ENCODE measurements at regions not wholly inside any gene's neighbourhood (a gene's known extent, or its start where the extent isn't known, plus 50 kb on each side); places are given as distances from the start of the nearest gene placed in this dataset.
"Not testable (repeated sequence)": the region's sequence is repeated elsewhere in the genome, so short reads cannot be mapped to it uniquely, and the experiment has no call there.

GRCh38 chr3:8154617-8155016 lies 347.0 kb upstream of the LMCD1 start:
- no CpG with 5 or more reads among the region's 3 CpGs for WGBS (ENCODE audit: insufficient coverage, insufficient read length)
- no peaks in the 10 kb centered on the region for H3K27me3 ChIP-seq (ENCODE audit: control insufficient read depth, insufficient read depth, low read length)
- DNase-seq (ENCODE audit: low read depth, low spot score), result no peak

GRCh38 chr3:8156138-8156537 lies 345.5 kb upstream of the LMCD1 start:
- Histone ChIP-seq H3K36me3 (ENCODE audit: control insufficient read depth, insufficient read depth, low read length) (no peaks in the 10 kb centered on the region), H3K9me3 (ENCODE audit: control insufficient read depth, insufficient read depth, low read length) (no peaks in the 10 kb centered on the region), H3K27me3 (ENCODE audit: control insufficient read depth, insufficient read depth, low read length) (no peaks in the 10 kb centered on the region), H3K4me3 (ENCODE audit: low read length) (no peak overlapping the region), H3K27ac (ENCODE audit: low read length) (no peak overlapping the region), H3K4me1 (ENCODE audit: control insufficient read depth, insufficient read depth, low read length) (no peaks in the 10 kb centered on the region)
- no peak for DNase-seq (ENCODE audit: low read depth, low spot score)
- no CpG with 5 or more reads among the region's 6 CpGs for WGBS (ENCODE audit: insufficient coverage, insufficient read length)

More at GRCh38 chr3:8154617-8155016, 347.0 kb upstream of the LMCD1 start:
- no peak overlapping the region for H3K27ac ChIP-seq (ENCODE audit: low read length)
- H3K9me3 ChIP-seq (ENCODE audit: control insufficient read depth, insufficient read depth, low read length), result no peaks in the 10 kb centered on the region
- no peaks in the 10 kb centered on the region for H3K36me3 ChIP-seq (ENCODE audit: control insufficient read depth, insufficient read depth, low read length)
- H3K4me3 ChIP-seq (ENCODE audit: low read length), result no peak overlapping the region
- H3K4me1 ChIP-seq (ENCODE audit: control insufficient read depth, insufficient read depth, low read length), result no peaks in the 10 kb centered on the region

- Histone ChIP-seq H3K27ac (ENCODE audit: low read length) (no peak overlapping the region), H3K27me3 (ENCODE audit: control insufficient read depth, insufficient read depth, low read length) (no peaks in the 10 kb centered on the region), H3K36me3 (ENCODE audit: control insufficient read depth, insufficient read depth, low read length) (no peaks in the 10 kb centered on the region), H3K4me1 (ENCODE audit: control insufficient read depth, insufficient read depth, low read length) (no peaks in the 10 kb centered on the region), H3K9me3 (ENCODE audit: control insufficient read depth, insufficient read depth, low read length) (no peaks in the 10 kb centered on the region), H3K4me3 (ENCODE audit: low read length) (no peak overlapping the region)
- no peak for DNase-seq (ENCODE audit: low read depth, low spot score)
- whole genome bisulfite sequencing (ENCODE audit: insufficient coverage, insufficient read length), result no CpG with 5 or more reads among the region's 2 CpGs
These were observed 344.8 kb upstream of the LMCD1 start for GRCh38 chr3:8156831-8157230.

GRCh38 chr3:8157640-8158039 lies 344.0 kb upstream of the LMCD1 start:
- no CpG with 5 or more reads among the region's 4 CpGs for WGBS (ENCODE audit: insufficient coverage, insufficient read length)
- Histone ChIP-seq H3K27me3 (ENCODE audit: control insufficient read depth, insufficient read depth, low read length) (no peaks in the 10 kb centered on the region), H3K4me3 (ENCODE audit: low read length) (no peak overlapping the region), H3K27ac (ENCODE audit: low read length) (no peak overlapping the region), H3K9me3 (ENCODE audit: control insufficient read depth, insufficient read depth, low read length) (no peaks in the 10 kb centered on the region), H3K4me1 (ENCODE audit: control insufficient read depth, insufficient read depth, low read length) (no peaks in the 10 kb centered on the region), H3K36me3 (ENCODE audit: control insufficient read depth, insufficient read depth, low read length) (no peaks in the 10 kb centered on the region)
- DNase-seq (ENCODE audit: low read depth, low spot score), result no peak

- no peaks in the 10 kb centered on the region for H3K9me3 ChIP-seq (ENCODE audit: control insufficient read depth, insufficient read depth, low read length)
- no peak for DNase-seq (ENCODE audit: low read depth, low spot score)
- H3K27ac ChIP-seq (ENCODE audit: low read length), result no peak overlapping the region
- no peaks in the 10 kb centered on the region for H3K27me3 ChIP-seq (ENCODE audit: control insufficient read depth, insufficient read depth, low read length)
- H3K4me1 ChIP-seq (ENCODE audit: control insufficient read depth, insufficient read depth, low read length), result no peaks in the 10 kb centered on the region
- no peaks in the 10 kb centered on the region for H3K36me3 ChIP-seq (ENCODE audit: control insufficient read depth, insufficient read depth, low read length)
- no peak overlapping the region for H3K4me3 ChIP-seq (ENCODE audit: low read length)
- WGBS (ENCODE audit: insufficient coverage, insufficient read length), result no CpG with 5 or more reads among the region's 1 CpG
These were observed 337.5 kb upstream of the LMCD1 start for GRCh38 chr3:8164145-8164544.

GRCh38 chr3:8166014-8166413 lies 335.6 kb upstream of the LMCD1 start:
- Histone ChIP-seq H3K9me3 (ENCODE audit: control insufficient read depth, insufficient read depth, low read length) (no peaks in the 10 kb centered on the region), H3K4me1 (ENCODE audit: control insufficient read depth, insufficient read depth, low read length) (no peaks in the 10 kb centered on the region), H3K27me3 (ENCODE audit: control insufficient read depth, insufficient read depth, low read length) (no peaks in the 10 kb centered on the region), H3K27ac (ENCODE audit: low read length) (no peak overlapping the region), H3K36me3 (ENCODE audit: control insufficient read depth, insufficient read depth, low read length) (no peaks in the 10 kb centered on the region), H3K4me3 (ENCODE audit: low read length) (no peak overlapping the region)
- WGBS (ENCODE audit: insufficient coverage, insufficient read length), result no CpG with 5 or more reads among the region's 2 CpGs
- DNase-seq (ENCODE audit: low read depth, low spot score), result no peak

- Histone ChIP-seq H3K4me3 (ENCODE audit: low read length) (no peak overlapping the region), H3K27me3 (ENCODE audit: control insufficient read depth, insufficient read depth, low read length) (no peaks in the 10 kb centered on the region), H3K9me3 (ENCODE audit: control insufficient read depth, insufficient read depth, low read length) (no peaks in the 10 kb centered on the region), H3K36me3 (ENCODE audit: control insufficient read depth, insufficient read depth, low read length) (no peaks in the 10 kb centered on the region), H3K4me1 (ENCODE audit: control insufficient read depth, insufficient read depth, low read length) (no peaks in the 10 kb centered on the region), H3K27ac (ENCODE audit: low read length) (no peak overlapping the region)
- no peak for DNase-seq (ENCODE audit: low read depth, low spot score)
- no CpG with 5 or more reads among the region's 5 CpGs for WGBS (ENCODE audit: insufficient coverage, insufficient read length)
These were observed 330.6 kb upstream of the LMCD1 start for GRCh38 chr3:8170971-8171508.

- Histone ChIP-seq H3K9me3 (ENCODE audit: control insufficient read depth, insufficient read depth, low read length) (no peaks in the 10 kb centered on the region), H3K4me1 (ENCODE audit: control insufficient read depth, insufficient read depth, low read length) (0 out of 2 replicates have a peak, but pooled peaks cover 1% of the 10 kb centered on the region), H3K36me3 (ENCODE audit: control insufficient read depth, insufficient read depth, low read length) (no peaks in the 10 kb centered on the region), H3K4me3 (ENCODE audit: low read length) (no peak overlapping the region), H3K27ac (ENCODE audit: low read length) (no peak overlapping the region), H3K27me3 (ENCODE audit: control insufficient read depth, insufficient read depth, low read length) (no peaks in the 10 kb centered on the region)
- no peak for DNase-seq (ENCODE audit: low read depth, low spot score)
- WGBS (ENCODE audit: insufficient coverage, insufficient read length), result no CpG with 5 or more reads among the region's 2 CpGs
These were observed 327.7 kb upstream of the LMCD1 start for GRCh38 chr3:8173892-8174291.

- not testable (repeated sequence) for H3K27me3 ChIP-seq (ENCODE audit: control insufficient read depth, insufficient read depth, low read length); H3K36me3 ChIP-seq (ENCODE audit: control insufficient read depth, insufficient read depth, low read length); DNase-seq (ENCODE audit: low read depth, low spot score); H3K4me1 ChIP-seq (ENCODE audit: control insufficient read depth, insufficient read depth, low read length); H3K9me3 ChIP-seq (ENCODE audit: control insufficient read depth, insufficient read depth, low read length); H3K27ac ChIP-seq (ENCODE audit: low read length); H3K4me3 ChIP-seq (ENCODE audit: low read length)
- no CpG with 5 or more reads among the region's 10 CpGs for WGBS (ENCODE audit: insufficient coverage, insufficient read length)
These were observed 324.7 kb upstream of the LMCD1 start for GRCh38 chr3:8176759-8177483.

GRCh38 chr3:8178516-8178915 lies 323.1 kb upstream of the LMCD1 start:
- H3K4me3 ChIP-seq (ENCODE audit: low read length); H3K4me1 ChIP-seq (ENCODE audit: control insufficient read depth, insufficient read depth, low read length); H3K27me3 ChIP-seq (ENCODE audit: control insufficient read depth, insufficient read depth, low read length); H3K9me3 ChIP-seq (ENCODE audit: control insufficient read depth, insufficient read depth, low read length); DNase-seq (ENCODE audit: low read depth, low spot score); H3K27ac ChIP-seq (ENCODE audit: low read length); H3K36me3 ChIP-seq (ENCODE audit: control insufficient read depth, insufficient read depth, low read length): not testable (repeated sequence)
- no CpG with 5 or more reads among the region's 7 CpGs for WGBS (ENCODE audit: insufficient coverage, insufficient read length)

- H3K4me1 ChIP-seq (ENCODE audit: control insufficient read depth, insufficient read depth, low read length), result no peaks in the 10 kb centered on the region
- H3K4me3 ChIP-seq (ENCODE audit: low read length), result no peak overlapping the region
- no peaks in the 10 kb centered on the region for H3K36me3 ChIP-seq (ENCODE audit: control insufficient read depth, insufficient read depth, low read length)
- WGBS (ENCODE audit: insufficient coverage, insufficient read length), result no CpG with 5 or more reads among the region's 1 CpG
- no peak for DNase-seq (ENCODE audit: low read depth, low spot score)
- H3K27ac ChIP-seq (ENCODE audit: low read length), result no peak overlapping the region
- no peaks in the 10 kb centered on the region for H3K27me3 ChIP-seq (ENCODE audit: control insufficient read depth, insufficient read depth, low read length)
- H3K9me3 ChIP-seq (ENCODE audit: control insufficient read depth, insufficient read depth, low read length), result no peaks in the 10 kb centered on the region
These were observed 318.7 kb upstream of the LMCD1 start for GRCh38 chr3:8182904-8183303.

All from iPS DF 6.9 (cell line).